NCI-H1105 (cell line): ENCODE measurements at regions not wholly inside any gene's neighbourhood (a gene's known extent, or its start where the extent isn't known, plus 50 kb on each side); places are given as distances from the start of the nearest gene placed in this dataset.
A peak's percentile ranks its signal among the peaks of the same experiment; 100 is the strongest.
"Not testable (repeated sequence)": the region's sequence is repeated elsewhere in the genome, so short reads cannot be mapped to it uniquely, and the experiment has no call there.

Experiments
- DNase-seq: peaks from one replicate; lab custom pipeline; 2025; lab: John Stamatoyannopoulos, UW

GRCh38 chr3:194042927-194043326 is 93.0 kb upstream of the HES1 start:
- DNase-seq, result no peak

DNA sequence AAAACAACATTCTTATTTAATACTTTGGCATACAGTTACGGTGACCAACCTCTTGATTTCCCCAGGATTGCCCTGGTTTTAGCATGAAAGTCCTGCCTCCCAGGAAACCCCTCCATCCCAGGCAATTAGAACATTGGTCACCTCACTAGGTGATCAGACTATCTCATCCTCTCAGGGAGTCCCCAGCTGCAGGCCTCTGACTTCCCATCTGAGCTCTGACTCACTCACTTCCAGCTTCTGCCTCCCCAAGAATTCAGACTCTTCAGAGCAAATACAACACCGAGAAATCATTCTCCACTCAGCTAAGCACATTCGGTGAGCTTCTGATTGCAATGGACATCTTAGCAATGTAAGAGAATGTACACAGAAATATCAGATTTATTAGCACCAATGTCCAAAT is 92.4 kb upstream of the HES1 start:
- DNase-seq, result no peak

DNA sequence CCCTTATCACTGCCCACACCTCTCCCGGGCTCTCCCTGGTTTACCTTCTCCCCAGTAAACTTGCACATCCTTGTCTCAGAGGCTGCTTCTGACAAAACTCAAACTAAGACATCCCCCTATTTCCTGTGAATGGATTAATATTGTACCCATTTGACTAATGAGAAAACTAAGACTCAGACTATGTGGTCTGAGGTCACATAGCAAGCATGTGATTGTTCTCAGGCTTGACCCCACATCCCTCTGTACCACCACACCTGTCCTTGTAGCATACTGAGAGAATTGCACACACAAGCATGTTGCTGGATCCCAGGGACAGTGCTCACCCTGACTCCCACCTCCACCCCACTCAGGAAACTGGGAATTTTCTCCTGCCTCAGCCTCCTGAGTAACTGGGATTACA is 90.7 kb upstream of the HES1 start:
- no peak for DNase-seq

GRCh38 chr3:194045919-194046318 is 90.0 kb upstream of the HES1 start:
- no peak for DNase-seq

DNA sequence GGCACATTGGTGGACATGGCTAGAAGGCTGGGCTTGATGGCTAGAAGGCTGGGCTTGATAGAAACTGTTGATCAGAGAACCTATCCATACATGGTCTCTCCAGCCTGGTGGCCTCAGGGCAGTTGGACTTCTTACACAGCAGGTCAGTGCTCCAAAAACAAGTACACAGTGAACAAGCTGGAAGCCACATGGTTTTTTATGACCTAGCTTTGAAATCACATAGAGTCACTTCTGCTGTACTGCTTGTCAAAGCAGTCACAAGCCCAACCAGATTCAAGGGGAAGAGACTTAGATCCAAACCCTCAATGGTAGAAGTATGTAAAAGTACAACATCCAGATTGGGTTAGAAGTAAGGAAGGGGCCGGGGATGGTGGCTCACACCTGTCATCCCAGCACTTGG is 89.4 kb upstream of the HES1 start:
- no peak for DNase-seq

DNA sequence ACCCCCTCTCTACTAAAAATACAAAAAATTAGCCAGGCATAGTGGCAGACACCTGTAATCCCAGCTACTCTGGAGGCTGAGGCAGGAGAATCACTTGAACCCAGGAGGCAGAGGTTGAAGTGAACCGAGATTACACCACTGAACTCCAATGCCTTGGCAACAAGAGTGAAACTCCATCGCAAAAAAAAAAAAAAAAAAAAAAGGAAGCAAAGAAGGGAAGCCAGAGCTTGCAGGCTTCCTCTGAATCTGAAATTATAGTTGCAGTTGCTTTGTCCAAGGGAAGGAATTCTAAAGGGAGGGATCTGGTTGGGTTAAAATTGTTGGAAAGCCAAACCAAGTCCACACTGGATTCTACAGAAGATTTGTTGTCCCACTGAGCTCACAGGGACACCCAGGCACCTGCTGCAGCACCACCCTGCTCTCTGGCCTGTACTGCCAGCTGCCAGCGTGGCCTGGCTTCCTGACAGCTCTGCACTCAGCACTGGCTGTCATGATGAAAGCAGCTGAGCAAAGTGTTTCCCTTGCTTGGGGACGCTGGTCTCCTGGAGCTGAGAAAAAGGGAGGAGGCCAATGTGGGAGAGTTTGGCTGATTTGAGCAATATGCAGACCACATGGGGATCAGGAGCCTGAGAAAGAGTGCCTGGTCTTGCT is 88.8 kb upstream of the HES1 start:
- DNase-seq, result peak; percentile 83

GRCh38 chr3:194049394-194049793 is 86.6 kb upstream of the HES1 start:
- no peak for DNase-seq

- DNase-seq, result no peak
These were observed 85.1 kb upstream of the HES1 start for GRCh38 chr3:194050782-194051320.

GRCh38 chr3:194051366-194052149 is 84.4 kb upstream of the HES1 start:
- DNase-seq, result peak; percentile 97

DNA sequence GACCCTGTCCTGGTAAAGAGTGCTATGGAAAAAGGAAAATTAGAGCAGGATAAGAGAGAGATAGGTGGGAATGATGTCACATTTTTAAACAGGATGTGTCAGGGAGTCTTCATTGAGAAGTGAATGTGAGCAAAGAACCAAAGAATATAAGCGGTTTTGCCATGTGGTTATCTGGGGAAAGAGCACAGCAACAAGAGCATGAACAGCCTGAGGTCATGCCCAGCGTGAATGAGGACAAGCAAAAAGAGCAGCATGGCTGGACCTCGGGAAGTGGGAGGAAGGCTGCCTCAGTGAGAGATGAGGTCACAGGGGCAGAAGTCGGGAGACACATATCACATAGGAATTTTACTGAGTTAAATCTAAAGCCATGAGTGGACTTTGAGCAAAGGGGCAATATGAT is 82.8 kb upstream of the HES1 start:
- no peak for DNase-seq

DNA sequence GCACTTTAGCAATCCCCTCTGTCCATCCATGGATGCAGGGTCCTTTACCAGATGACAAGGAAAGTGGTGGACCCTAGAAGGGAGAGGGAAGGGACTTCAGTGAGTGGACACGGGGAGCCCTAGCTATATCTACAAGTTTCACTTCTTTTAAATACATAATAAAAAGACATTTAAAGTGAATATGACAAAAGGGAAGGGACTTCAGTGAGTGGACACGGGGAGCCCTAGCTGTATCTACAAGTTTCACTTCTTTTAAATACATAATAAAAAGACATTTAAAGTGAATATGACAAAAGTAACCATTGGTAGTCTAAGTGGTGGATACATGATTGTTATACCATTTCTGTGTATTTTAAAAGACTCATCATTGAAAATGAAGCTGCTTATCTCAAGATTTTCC is 81.9 kb upstream of the HES1 start:
- DNase-seq, result no peak

DNA sequence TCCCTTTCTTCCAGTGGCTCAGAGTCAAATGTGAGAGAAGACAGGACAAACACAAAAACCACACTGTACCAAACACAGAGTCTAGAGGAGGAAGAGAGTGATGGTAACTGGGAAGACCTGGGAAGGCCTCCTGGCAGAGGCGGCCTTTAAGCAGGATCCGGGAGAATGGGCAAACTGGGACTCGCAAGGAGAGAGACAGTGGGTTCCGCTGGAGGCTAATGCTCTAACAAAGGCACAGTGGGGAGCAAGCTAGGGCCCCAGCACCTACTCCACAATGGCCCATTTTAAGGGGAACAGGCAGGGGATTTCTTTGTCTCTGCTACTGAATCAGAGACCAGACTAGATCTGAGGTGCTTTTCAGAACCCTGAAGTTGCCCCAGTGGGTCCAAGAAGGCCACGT is 81.4 kb upstream of the HES1 start:
- DNase-seq, result no peak

GRCh38 chr3:194054961-194055360 is 81.0 kb upstream of the HES1 start:
- DNase-seq, result no peak

- not testable (repeated sequence) for DNase-seq
These were observed 79.6 kb upstream of the HES1 start for GRCh38 chr3:194056323-194056722.

DNA sequence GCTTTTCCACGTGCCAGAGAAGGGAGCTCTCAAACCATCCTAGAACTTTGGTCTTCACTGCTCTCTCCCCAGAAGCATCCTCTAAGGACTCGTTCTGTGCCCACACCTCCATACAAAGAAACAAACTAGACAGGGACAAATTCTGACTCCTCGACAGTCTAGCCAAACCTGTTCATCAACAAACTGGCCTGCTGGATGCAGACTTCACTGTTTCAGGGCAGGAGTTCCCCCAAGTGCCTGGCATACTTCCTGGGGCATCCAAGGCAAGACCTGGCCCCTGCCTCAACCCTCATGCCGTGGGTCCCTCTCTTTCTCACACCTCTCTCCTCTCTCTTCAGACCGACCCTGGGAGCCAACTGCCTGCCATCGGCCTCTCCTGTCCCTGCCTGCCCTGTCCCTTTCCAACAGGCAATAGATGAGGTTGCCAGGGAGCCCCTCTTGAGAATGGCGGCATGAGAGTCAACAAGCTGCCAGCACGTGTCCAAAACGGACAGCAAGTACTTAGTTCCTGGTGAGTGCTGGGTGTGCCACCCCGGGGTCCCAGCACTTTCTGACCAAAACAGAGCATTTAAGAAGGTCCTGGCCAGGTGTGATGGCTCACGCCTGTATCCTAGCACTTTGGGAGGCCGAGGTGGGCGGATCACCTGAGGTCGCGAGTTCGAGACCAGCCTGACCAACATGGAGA is 79.1 kb upstream of the HES1 start:
- no peak for DNase-seq

GRCh38 chr3:194057570-194058188 is 78.3 kb upstream of the HES1 start:
- no peak for DNase-seq

DNA sequence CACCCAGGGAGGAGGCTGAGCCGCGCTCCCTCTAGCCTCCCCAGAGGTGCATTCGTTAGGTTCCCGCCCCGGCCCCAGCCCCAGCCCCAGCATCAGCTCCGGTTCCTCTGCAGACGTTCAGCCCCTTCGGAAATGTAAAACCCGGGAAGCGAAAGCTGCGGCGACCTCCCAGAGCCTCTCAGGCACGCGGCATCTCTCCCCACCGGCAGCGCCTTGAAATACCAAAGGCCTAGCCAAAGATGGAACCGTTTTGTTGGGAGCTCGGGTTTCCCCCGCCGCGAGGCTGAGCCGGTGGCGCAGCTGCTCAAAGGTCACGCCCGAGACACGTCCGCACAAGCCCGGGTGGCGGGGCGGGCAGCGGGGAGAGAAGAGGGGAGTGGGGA is 77.8 kb upstream of the HES1 start:
- DNase-seq, result peak; percentile 90

- no peak for DNase-seq
These were observed 77.2 kb upstream of the HES1 start for GRCh38 chr3:194058753-194059152.

GRCh38 chr3:194061421-194062030 is 74.4 kb upstream of the HES1 start:
- DNase-seq, result no peak

- peak; percentile 58 for DNase-seq
These were observed 73.1 kb upstream of the HES1 start for GRCh38 chr3:194062830-194063229.

- DNase-seq, result no peak
These were observed 71.3 kb upstream of the HES1 start for GRCh38 chr3:194064380-194065332.
